Liver (tissue), 7 donors: ENCODE measurements at regions not wholly inside any gene's neighbourhood (a gene's known extent, or its start where the extent isn't known, plus 50 kb on each side); places are given as distances from the start of the nearest gene placed in this dataset.

Experiments
- DNase-seq: peaks from one replicate; pipeline ENCODE4 v3.0.0-alpha.2; 2017; ENCODE audit warnings: low spot score
- H3K27ac ChIP-seq, 2 donors: one replicate each; pipeline ENCODE4 v1.7.0; 2013; ENCODE audit warnings: inconsistent platforms in 2 of 2, low read length in 2 of 2, control low read depth in 1 of 2, low read depth in 1 of 2, mild to moderate bottlenecking in 1 of 2
- H3K27me3 ChIP-seq, 4 donors: one replicate each; pipeline versions ENCODE4 v1.6.1 to v1.7.0; 2013; ENCODE audit warnings: low read length in 3 of 4, inconsistent platforms in 1 of 4, mild to moderate bottlenecking in 1 of 4, moderate library complexity in 1 of 4; ENCODE audit not compliant: control insufficient read depth in 4 of 4, insufficient read depth in 4 of 4
- H3K36me3 ChIP-seq, 4 donors: one replicate each; pipeline versions ENCODE4 v1.6.1 to v1.7.0; 2013; ENCODE audit warnings: low read length in 3 of 4, mild to moderate bottlenecking in 3 of 4, low read depth in 1 of 4, moderate library complexity in 1 of 4; ENCODE audit not compliant: control insufficient read depth in 4 of 4, insufficient read depth in 3 of 4
- H3K4me1 ChIP-seq, 4 donors: one replicate each; pipeline versions ENCODE4 v1.6.1 to v1.7.0; 2013; ENCODE audit warnings: low read length in 3 of 4, mild to moderate bottlenecking in 3 of 4, moderate library complexity in 1 of 4; ENCODE audit not compliant: control insufficient read depth in 4 of 4, insufficient read depth in 4 of 4
- H3K4me3 ChIP-seq, 3 donors: one replicate each; pipeline versions ENCODE4 v1.6.1 to v1.7.0; 2013; ENCODE audit warnings: low read length in 3 of 3, control low read depth in 1 of 3, low read depth in 1 of 3, mild to moderate bottlenecking in 1 of 3
- H3K9ac ChIP-seq, 2 donors: one replicate each; pipeline ENCODE4 v1.7.0; 2013; ENCODE audit warnings: low read length in 2 of 2, mild to moderate bottlenecking in 2 of 2, moderate library complexity in 2 of 2, control low read depth in 1 of 2, low read depth in 1 of 2
- H3K9me3 ChIP-seq, 4 donors: one replicate each; pipeline versions ENCODE4 v1.6.1 to v1.7.0; 2013; ENCODE audit warnings: low read length in 3 of 4; ENCODE audit not compliant: control insufficient read depth in 4 of 4
- FOXA1 ChIP-seq: IDR thresholded peaks from 2 replicates; pipeline ENCODE4 v1.6.1; 2016; ENCODE audit warnings: antibody characterized with exemption
- FOXA2 ChIP-seq: IDR thresholded peaks from 2 replicates; pipeline ENCODE4 v1.6.1; 2016; ENCODE audit warnings: antibody characterized with exemption
- GABPA ChIP-seq, 2 donors: IDR thresholded peaks in 1 of 2; conservative IDR thresholded peaks in 1 of 2; 2 replicates each; pipeline ENCODE4 v1.6.1; 2016; ENCODE audit warnings: antibody characterized with exemption in 2 of 2, mild to moderate bottlenecking in 1 of 2, moderate library complexity in 1 of 2
- HNF4A ChIP-seq, 2 donors: conservative IDR thresholded peaks; 2 replicates each; pipeline ENCODE4 v1.6.1; 2016; ENCODE audit warnings: antibody characterized with exemption in 2 of 2, mild to moderate bottlenecking in 2 of 2
- HNF4G ChIP-seq: IDR thresholded peaks from 2 replicates; pipeline ENCODE4 v1.6.1; 2016; ENCODE audit warnings: antibody characterized with exemption
- JUND ChIP-seq, 2 donors: IDR thresholded peaks; 2 replicates each; pipeline ENCODE4 v1.6.1; 2016; ENCODE audit warnings: antibody characterized with exemption in 2 of 2
- MAX ChIP-seq: IDR thresholded peaks from 2 replicates; pipeline ENCODE4 v1.6.1; 2016; ENCODE audit warnings: antibody characterized with exemption
- RAD21 ChIP-seq, 2 donors: IDR thresholded peaks; 2 replicates each; pipeline ENCODE4 v1.6.1; 2016; ENCODE audit warnings: antibody characterized with exemption in 2 of 2, mild to moderate bottlenecking in 2 of 2
- RXRA ChIP-seq, 2 donors: IDR thresholded peaks; 2 replicates each; pipeline ENCODE4 v1.6.1; 2017 to 2018; ENCODE audit warnings: antibody characterized with exemption in 2 of 2, mild to moderate bottlenecking in 1 of 2
- SP1 ChIP-seq: IDR thresholded peaks from 2 replicates; pipeline ENCODE4 v1.6.1; 2018; ENCODE audit warnings: antibody characterized with exemption, mild to moderate bottlenecking
- TAF1 ChIP-seq: conservative IDR thresholded peaks from 2 replicates; pipeline ENCODE4 v1.6.1; 2016; ENCODE audit warnings: antibody characterized with exemption, mild to moderate bottlenecking
- ZBTB33 ChIP-seq: IDR thresholded peaks from 2 replicates; pipeline ENCODE4 v1.6.1; 2016; ENCODE audit warnings: antibody characterized with exemption
- WGBS: extraction: QIAGEN DNeasy Blood & Tissue Kit; methylation state at CpG from one replicate; pipeline ENCODE4 v1.1.7; 2013; 5-methylcytosine and 5-hydroxymethylcytosine counted together
- TF ChIP-seq, protein P1 (sequence below): IDR thresholded peaks from 2 replicates; pipeline ENCODE4 v1.6.1; 2016; ENCODE audit warnings: antibody characterized with exemption
- TF ChIP-seq, protein P2 (sequence below): IDR thresholded peaks from 2 replicates; pipeline ENCODE4 v1.6.1; 2016; ENCODE audit warnings: antibody characterized with exemption, mild to moderate bottlenecking
- donor health status: healthy.
- donor health status: healthy.
- donor health status: healthy.
- donor health status: healthy.

GRCh38 chr9:2359891-2360471, 261.6 kb upstream of the VLDLR start:
- Histone ChIP-seq H3K4me1 (no peaks in the 10 kb centered on the region), H3K9me3 (no peaks in the 10 kb centered on the region), H3K27ac (no peak overlapping the region), H3K36me3 (no peaks in the 10 kb centered on the region), H3K9ac (no peak overlapping the region), H3K27me3 (no peaks in the 10 kb centered on the region), H3K4me3 (no peak overlapping the region)
- 74% methylated on average over 3 of the region's 3 CpGs for WGBS
- DNase-seq, result no peak
- TF ChIP-seq HNF4G, result no peak
- TF ChIP-seq RAD21 (IDR thresholded peaks at IDR 0.05), result no peak
- TF ChIP-seq MAX, result no peak
- TF ChIP-seq JUND (IDR thresholded peaks at IDR 0.05), result no peak
- TF ChIP-seq GABPA (IDR thresholded peaks at IDR 0.05 in 1 of 2, conservative IDR thresholded peaks at IDR 0.05 in 1 of 2), result no peak
- TF ChIP-seq HNF4A (conservative IDR thresholded peaks at IDR 0.05), result no peak

GRCh38 chr9:2362150-2362549, 259.4 kb upstream of the VLDLR start:
- Histone ChIP-seq H3K4me1 (no peaks in the 10 kb centered on the region), H3K36me3 (no peaks in the 10 kb centered on the region), H3K27ac (no peak overlapping the region), H3K27me3 (no peaks in the 10 kb centered on the region), H3K4me3 (no peak overlapping the region), H3K9me3 (no peaks in the 10 kb centered on the region), H3K9ac (no peak overlapping the region)
- TF ChIP-seq ZBTB33 (no peak), RXRA (IDR thresholded peaks at IDR 0.05) (no peak), FOXA2 (no peak), RAD21 (IDR thresholded peaks at IDR 0.05) (no peak), TAF1 (no peak), HNF4A (conservative IDR thresholded peaks at IDR 0.05) (no peak), FOXA1 (no peak), HNF4G (no peak), SP1 (no peak)
- TF ChIP-seq, protein P1, sequence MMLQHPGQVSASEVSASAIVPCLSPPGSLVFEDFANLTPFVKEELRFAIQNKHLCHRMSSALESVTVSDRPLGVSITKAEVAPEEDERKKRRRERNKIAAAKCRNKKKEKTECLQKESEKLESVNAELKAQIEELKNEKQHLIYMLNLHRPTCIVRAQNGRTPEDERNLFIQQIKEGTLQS, result no peak
- TF ChIP-seq, protein P2, sequence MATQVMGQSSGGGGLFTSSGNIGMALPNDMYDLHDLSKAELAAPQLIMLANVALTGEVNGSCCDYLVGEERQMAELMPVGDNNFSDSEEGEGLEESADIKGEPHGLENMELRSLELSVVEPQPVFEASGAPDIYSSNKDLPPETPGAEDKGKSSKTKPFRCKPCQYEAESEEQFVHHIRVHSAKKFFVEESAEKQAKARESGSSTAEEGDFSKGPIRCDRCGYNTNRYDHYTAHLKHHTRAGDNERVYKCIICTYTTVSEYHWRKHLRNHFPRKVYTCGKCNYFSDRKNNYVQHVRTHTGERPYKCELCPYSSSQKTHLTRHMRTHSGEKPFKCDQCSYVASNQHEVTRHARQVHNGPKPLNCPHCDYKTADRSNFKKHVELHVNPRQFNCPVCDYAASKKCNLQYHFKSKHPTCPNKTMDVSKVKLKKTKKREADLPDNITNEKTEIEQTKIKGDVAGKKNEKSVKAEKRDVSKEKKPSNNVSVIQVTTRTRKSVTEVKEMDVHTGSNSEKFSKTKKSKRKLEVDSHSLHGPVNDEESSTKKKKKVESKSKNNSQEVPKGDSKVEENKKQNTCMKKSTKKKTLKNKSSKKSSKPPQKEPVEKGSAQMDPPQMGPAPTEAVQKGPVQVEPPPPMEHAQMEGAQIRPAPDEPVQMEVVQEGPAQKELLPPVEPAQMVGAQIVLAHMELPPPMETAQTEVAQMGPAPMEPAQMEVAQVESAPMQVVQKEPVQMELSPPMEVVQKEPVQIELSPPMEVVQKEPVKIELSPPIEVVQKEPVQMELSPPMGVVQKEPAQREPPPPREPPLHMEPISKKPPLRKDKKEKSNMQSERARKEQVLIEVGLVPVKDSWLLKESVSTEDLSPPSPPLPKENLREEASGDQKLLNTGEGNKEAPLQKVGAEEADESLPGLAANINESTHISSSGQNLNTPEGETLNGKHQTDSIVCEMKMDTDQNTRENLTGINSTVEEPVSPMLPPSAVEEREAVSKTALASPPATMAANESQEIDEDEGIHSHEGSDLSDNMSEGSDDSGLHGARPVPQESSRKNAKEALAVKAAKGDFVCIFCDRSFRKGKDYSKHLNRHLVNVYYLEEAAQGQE, result no peak
- 84% methylated on average over 2 of the region's 2 CpGs for WGBS
- no peak for DNase-seq
